ENCODE measurements at regions not wholly inside any gene's neighbourhood (a gene's known extent, or its start where the extent isn't known, plus 50 kb on each side); places are given as distances from the start of the nearest gene placed in this dataset.
"Not testable (repeated sequence)": the region's sequence is repeated elsewhere in the genome, so short reads cannot be mapped to it uniquely, and the experiment has no call there.

- not testable (repeated sequence) for DNase-seq
These were observed 247.1 kb downstream of the ANKRD30B start for GRCh38 chr18:14995023-14995422.

GRCh38 chr18:14997357-14997756, 249.4 kb downstream of the ANKRD30B start:
- DNase-seq: no peak

- DNase-seq: not testable (repeated sequence)
These were observed 249.9 kb downstream of the ANKRD30B start for GRCh38 chr18:14997899-14998298.

- DNase-seq: not testable (repeated sequence)
These were observed 250.5 kb downstream of the ANKRD30B start for GRCh38 chr18:14998360-14999042.

- DNase-seq: no peak
These were observed 251.4 kb downstream of the ANKRD30B start for GRCh38 chr18:14999085-14999975.

- DNase-seq: not testable (repeated sequence)
These were observed 252.4 kb downstream of the ANKRD30B start for GRCh38 chr18:15000119-15001037.

- DNase-seq: not testable (repeated sequence)
These were observed 253.2 kb downstream of the ANKRD30B start for GRCh38 chr18:15001038-15001794.

- not testable (repeated sequence) for DNase-seq
These were observed 253.8 kb downstream of the ANKRD30B start for GRCh38 chr18:15001795-15002107.

- not testable (repeated sequence) for DNase-seq
These were observed 254.8 kb downstream of the ANKRD30B start for GRCh38 chr18:15002765-15003164.

GRCh38 chr18:15003231-15003630, 255.3 kb downstream of the ANKRD30B start:
- DNase-seq: not testable (repeated sequence)

- DNase-seq: not testable (repeated sequence)
These were observed 255.8 kb downstream of the ANKRD30B start for GRCh38 chr18:15003636-15004269.

GRCh38 chr18:15004270-15004973, 256.4 kb downstream of the ANKRD30B start:
- not testable (repeated sequence) for DNase-seq

GRCh38 chr18:15005313-15006130, 257.6 kb downstream of the ANKRD30B start:
- DNase-seq: no peak

GRCh38 chr18:15006616-15007015, 258.6 kb downstream of the ANKRD30B start:
- not testable (repeated sequence) for DNase-seq

- not testable (repeated sequence) for DNase-seq
These were observed 278.1 kb downstream of the ANKRD30B start for GRCh38 chr18:15026041-15026440.

GRCh38 chr18:15028037-15028436, 280.1 kb downstream of the ANKRD30B start:
- peak; percentile 22 for DNase-seq

GRCh38 chr18:15060279-15060880, 312.4 kb downstream of the ANKRD30B start:
- not testable (repeated sequence) for DNase-seq

- DNase-seq: not testable (repeated sequence)
These were observed 313.4 kb downstream of the ANKRD30B start for GRCh38 chr18:15061289-15061896.

GRCh38 chr18:15066434-15066833, 318.5 kb downstream of the ANKRD30B start:
- not testable (repeated sequence) for DNase-seq
